ENCODE measurements at regions not wholly inside any gene's neighbourhood (a gene's known extent, or its start where the extent isn't known, plus 50 kb on each side); places are given as distances from the start of the nearest gene placed in this dataset.

GRCh38 chr7:20532890-20533289 lies 82.6 kb upstream of the ABCB5 start:
- no peak for TF ChIP-seq CTCF (IDR thresholded peaks at IDR 0.05)
- no peak for TF ChIP-seq POLR2A (IDR thresholded peaks at IDR 0.05)

All from esophagus squamous epithelium (tissue), 4 donors.